ENCODE measurements at regions not wholly inside any gene's neighbourhood (a gene's known extent, or its start where the extent isn't known, plus 50 kb on each side); places are given as distances from the start of the nearest gene placed in this dataset.

DNA sequence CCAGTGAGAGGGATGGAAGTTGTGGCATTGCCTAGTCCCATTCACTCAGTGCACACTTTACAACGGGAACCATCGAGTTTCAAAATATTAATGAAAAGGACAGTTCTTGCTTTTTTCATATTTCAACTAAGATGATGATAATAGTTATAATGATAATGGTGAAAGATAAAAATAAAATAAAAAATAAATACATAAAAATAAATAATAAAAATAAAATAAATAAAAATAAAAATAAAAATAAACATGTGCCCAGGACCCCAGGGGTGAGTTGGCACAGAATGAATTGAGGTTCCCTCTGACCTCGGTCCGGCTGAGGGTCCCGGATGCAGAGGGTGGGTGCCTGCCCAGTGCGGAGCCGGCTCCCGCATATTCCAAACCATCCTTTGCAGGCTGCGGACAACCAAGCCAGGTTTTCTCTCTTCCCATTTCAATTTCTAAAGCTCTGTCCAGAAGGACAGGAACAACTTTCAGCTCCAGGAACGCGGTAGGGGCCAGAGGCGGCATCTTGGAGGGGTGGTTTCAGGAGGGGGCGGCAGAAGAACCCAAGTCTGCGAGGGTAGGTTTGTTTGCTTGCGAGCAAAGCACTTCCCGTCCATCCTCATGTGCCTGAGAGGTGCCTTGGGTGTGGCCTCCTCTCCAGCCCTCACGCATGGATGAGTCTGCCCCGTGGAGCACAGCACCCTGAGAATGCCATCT, 236.8 kb downstream of the DLL1 start:
- TF ChIP-seq, protein P1, sequence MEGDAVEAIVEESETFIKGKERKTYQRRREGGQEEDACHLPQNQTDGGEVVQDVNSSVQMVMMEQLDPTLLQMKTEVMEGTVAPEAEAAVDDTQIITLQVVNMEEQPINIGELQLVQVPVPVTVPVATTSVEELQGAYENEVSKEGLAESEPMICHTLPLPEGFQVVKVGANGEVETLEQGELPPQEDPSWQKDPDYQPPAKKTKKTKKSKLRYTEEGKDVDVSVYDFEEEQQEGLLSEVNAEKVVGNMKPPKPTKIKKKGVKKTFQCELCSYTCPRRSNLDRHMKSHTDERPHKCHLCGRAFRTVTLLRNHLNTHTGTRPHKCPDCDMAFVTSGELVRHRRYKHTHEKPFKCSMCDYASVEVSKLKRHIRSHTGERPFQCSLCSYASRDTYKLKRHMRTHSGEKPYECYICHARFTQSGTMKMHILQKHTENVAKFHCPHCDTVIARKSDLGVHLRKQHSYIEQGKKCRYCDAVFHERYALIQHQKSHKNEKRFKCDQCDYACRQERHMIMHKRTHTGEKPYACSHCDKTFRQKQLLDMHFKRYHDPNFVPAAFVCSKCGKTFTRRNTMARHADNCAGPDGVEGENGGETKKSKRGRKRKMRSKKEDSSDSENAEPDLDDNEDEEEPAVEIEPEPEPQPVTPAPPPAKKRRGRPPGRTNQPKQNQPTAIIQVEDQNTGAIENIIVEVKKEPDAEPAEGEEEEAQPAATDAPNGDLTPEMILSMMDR (IDR thresholded peaks at IDR 0.05; ENCODE audit: unreplicated experiment) = no peak
- DNase-seq = no peak
- H3K27me3 Mint-ChIP-seq (ENCODE audit: unreplicated experiment) = peaks cover 11% of the 10 kb centered on the region

DNA sequence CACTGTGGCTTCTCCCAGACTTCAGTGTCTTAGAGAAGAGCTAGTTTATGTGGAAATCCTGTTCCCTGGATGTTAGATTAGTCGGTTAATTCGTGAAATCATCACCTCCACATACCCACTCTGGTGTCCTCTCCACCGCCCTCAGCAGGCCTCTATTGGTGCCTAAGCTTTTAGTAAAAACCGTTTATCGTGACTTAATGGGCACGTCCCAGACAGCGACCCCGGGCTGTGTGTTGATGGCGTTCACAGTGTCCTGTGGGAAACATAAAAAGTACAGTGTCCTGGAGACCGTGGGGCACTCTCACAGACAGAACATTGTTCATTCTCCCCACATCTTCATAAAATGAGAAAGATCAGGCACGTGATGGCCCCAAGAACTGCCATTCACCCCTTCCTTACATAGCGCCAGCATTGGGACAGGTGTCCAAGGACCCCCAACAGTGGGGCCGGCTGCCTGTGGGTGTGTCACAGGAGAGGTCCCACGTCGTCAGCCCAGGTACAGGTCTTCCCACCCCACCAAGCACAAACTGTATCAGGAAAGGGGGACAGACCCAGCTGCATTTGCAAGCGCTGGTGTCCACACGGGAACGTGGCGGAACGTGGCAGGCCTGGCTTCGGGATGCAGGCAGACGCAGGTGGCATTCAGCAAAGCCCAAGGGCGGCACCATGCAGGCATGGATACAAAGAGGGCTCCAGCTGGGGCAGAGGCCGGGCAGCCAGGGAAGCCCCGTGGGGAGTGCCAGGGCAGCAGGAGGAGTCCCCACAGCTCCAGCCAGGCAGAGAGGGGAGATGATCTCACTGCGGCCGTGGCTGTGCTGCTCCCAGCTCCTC, 237.7 kb downstream of the DLL1 start:
- no peak for DNase-seq
- H3K27ac Mint-ChIP-seq (ENCODE audit: unreplicated experiment) = no peak overlapping the region
- H3K36me3 Mint-ChIP-seq (ENCODE audit: insufficient read depth, unreplicated experiment) = peaks cover 4% of the 10 kb centered on the region
- intact Hi-C loops (cut with micrococcal nuclease; ENCODE audit: unreplicated experiment) = no loop called here
- H3K4me1 Mint-ChIP-seq (ENCODE audit: low read depth, unreplicated experiment) = no peaks in the 10 kb centered on the region
- H3K4me3 Mint-ChIP-seq (ENCODE audit: low read depth, unreplicated experiment) = no peak overlapping the region
- peaks cover 13% of the 10 kb centered on the region for H3K27me3 Mint-ChIP-seq (ENCODE audit: unreplicated experiment)
- BruUV-seq (replicated peaks) = no TSS peak
- H3K9me3 Mint-ChIP-seq (ENCODE audit: low read depth, unreplicated experiment) = no peaks in the 10 kb centered on the region
- TF ChIP-seq, protein P1 (IDR thresholded peaks at IDR 0.05; ENCODE audit: unreplicated experiment) = no peak
- CTCF ChIA-PET = no interaction called here

More for the DNA sequence above, 236.8 kb downstream of the DLL1 start:
- Mint-ChIP-seq H3K4me3 (ENCODE audit: low read depth, unreplicated experiment) (no peak overlapping the region), H3K36me3 (ENCODE audit: insufficient read depth, unreplicated experiment) (peaks cover 4% of the 10 kb centered on the region), H3K9me3 (ENCODE audit: low read depth, unreplicated experiment) (no peaks in the 10 kb centered on the region), H3K4me1 (ENCODE audit: low read depth, unreplicated experiment) (no peaks in the 10 kb centered on the region), H3K27ac (ENCODE audit: unreplicated experiment) (no peak overlapping the region)
- CTCF ChIA-PET = no interaction called here
- intact Hi-C loops (cut with micrococcal nuclease; ENCODE audit: unreplicated experiment) = no loop called here
- BruUV-seq (replicated peaks) = no TSS peak

DNA sequence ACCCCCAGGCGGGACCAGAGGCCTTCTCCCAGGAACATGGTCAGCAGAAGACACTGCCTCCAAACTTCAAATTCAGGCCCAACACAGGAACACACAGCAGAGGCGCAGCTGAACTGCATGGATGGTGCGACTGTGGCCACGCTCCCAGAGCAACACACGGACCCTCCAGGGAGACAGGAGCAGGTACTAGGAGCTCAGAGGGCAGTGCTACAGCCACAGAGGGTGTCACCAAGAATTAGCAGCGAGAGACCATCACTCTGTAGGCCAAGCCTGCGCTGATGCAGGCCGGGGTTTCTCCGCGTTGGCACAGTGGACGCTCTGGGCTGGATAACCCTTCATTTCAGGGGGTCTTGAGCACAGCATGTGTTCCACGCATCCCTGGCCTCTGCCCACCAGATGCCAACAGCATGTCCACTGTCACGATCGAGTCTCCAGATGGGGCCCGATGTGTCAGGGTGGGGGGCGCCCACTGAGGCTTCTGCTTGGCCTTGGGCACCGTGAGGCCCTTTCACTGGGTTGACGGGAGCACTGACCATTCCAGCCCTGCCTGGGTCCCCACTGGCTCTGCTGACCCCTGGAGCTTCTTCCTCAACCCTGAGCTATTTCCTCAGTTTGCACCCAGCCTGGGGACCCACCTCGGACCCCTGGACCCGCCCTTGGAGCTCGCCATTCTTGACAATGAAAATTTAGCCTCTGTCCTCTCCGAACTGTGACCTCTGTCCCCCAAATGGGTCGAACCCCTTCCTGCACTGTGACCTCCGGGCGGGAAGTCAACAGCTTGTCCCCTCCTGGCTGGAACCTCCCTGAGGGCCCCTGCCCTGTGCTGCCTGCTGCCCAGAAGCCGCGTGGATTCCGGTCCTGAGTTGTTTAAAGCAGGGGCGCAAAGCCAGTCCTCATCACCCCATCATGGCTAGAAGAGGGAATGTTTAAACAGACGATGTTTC, 239.4 kb downstream of the DLL1 start:
- H3K9me3 Mint-ChIP-seq (ENCODE audit: low read depth, unreplicated experiment) = no peaks in the 10 kb centered on the region
- CTCF ChIA-PET = no interaction called here
- H3K36me3 Mint-ChIP-seq (ENCODE audit: insufficient read depth, unreplicated experiment) = peaks cover 4% of the 10 kb centered on the region
- no TSS peak for BruUV-seq (replicated peaks)
- no peak overlapping the region for H3K27ac Mint-ChIP-seq (ENCODE audit: unreplicated experiment)
- intact Hi-C loops (cut with micrococcal nuclease; ENCODE audit: unreplicated experiment) = no loop called here
- H3K27me3 Mint-ChIP-seq (ENCODE audit: unreplicated experiment) = peaks cover 29% of the 10 kb centered on the region
- TF ChIP-seq, protein P1 (IDR thresholded peaks at IDR 0.05; ENCODE audit: unreplicated experiment) = no peak
- no peak overlapping the region for H3K4me3 Mint-ChIP-seq (ENCODE audit: low read depth, unreplicated experiment)
- no peak for DNase-seq
- no peaks in the 10 kb centered on the region for H3K4me1 Mint-ChIP-seq (ENCODE audit: low read depth, unreplicated experiment)

DNA sequence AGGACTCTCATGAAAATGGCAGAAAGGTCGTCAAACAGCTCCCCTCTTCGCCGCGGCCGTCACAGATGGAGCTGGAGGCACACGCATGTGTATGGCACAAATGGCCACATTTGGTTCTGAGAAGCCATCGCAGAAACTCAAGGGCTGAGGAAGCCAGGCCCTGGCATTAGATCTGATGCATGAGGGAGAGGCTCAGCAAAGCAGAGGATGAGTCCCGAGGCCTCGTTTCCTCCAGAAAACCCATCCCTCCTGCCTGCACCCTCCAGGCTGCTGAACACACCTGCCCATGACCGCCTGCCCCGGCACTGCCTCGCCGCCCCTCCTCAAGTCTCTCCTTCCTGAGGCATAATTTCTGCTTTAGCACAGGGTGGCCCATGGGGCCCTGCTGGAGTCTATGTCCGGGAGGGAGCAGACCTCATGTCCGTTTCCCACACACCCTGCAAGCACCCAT, 240.3 kb downstream of the DLL1 start:
- DNase-seq = no peak
- TF ChIP-seq, protein P1 (IDR thresholded peaks at IDR 0.05; ENCODE audit: unreplicated experiment) = no peak
- CTCF ChIA-PET = interaction anchor here (0.6 kb wide), 1 partner anchor 500 kb away, joined by 3 read pairs; no protein-coding TSS in a partner anchor
- BruUV-seq (replicated peaks) = no TSS peak
- intact Hi-C loops (cut with micrococcal nuclease; ENCODE audit: unreplicated experiment) = no loop called here
- Mint-ChIP-seq H3K36me3 (ENCODE audit: insufficient read depth, unreplicated experiment) (peaks cover 4% of the 10 kb centered on the region), H3K27ac (ENCODE audit: unreplicated experiment) (no peak overlapping the region), H3K4me3 (ENCODE audit: low read depth, unreplicated experiment) (no peak overlapping the region), H3K4me1 (ENCODE audit: low read depth, unreplicated experiment) (no peaks in the 10 kb centered on the region), H3K27me3 (ENCODE audit: unreplicated experiment) (peaks cover 34% of the 10 kb centered on the region), H3K9me3 (ENCODE audit: low read depth, unreplicated experiment) (no peaks in the 10 kb centered on the region)
